Muscle of arm (tissue), 1 donor: ENCODE measurements at regions not wholly inside any gene's neighbourhood (a gene's known extent, or its start where the extent isn't known, plus 50 kb on each side); places are given as distances from the start of the nearest gene placed in this dataset.

Experiments
- DNase-seq: peaks from one replicate; pipeline ENCODE4 v3.0.0-alpha.2; 2013

GRCh38 chr16:76182041-76182635, 95.1 kb upstream of the CNTNAP4 start:
- peak; percentile 42 for DNase-seq

DNA sequence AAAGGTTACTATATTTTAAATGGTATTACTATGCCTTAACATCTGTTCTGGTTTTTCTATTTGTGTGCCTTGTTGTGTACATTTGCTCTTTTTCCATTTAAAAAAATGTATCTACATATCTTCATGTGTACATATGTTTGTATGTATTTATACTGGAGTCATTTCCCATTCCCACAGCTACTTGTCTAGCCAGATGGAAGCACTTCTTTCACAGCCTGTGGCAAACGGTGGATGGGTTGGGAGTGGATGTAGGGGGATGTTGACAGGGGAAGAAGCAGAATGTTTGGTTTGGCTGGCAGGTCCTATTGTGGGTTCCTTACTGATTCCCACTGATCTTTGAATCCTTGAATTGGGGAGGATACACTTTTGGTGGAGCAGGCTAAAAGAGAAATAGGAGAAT, 93.6 kb upstream of the CNTNAP4 start:
- DNase-seq, result no peak

GRCh38 chr16:76190057-76190456, 87.1 kb upstream of the CNTNAP4 start:
- no peak for DNase-seq

GRCh38 chr16:76190480-76190879, 86.7 kb upstream of the CNTNAP4 start:
- no peak for DNase-seq

- no peak for DNase-seq
These were observed 83.1 kb upstream of the CNTNAP4 start for GRCh38 chr16:76193906-76194615.

DNA sequence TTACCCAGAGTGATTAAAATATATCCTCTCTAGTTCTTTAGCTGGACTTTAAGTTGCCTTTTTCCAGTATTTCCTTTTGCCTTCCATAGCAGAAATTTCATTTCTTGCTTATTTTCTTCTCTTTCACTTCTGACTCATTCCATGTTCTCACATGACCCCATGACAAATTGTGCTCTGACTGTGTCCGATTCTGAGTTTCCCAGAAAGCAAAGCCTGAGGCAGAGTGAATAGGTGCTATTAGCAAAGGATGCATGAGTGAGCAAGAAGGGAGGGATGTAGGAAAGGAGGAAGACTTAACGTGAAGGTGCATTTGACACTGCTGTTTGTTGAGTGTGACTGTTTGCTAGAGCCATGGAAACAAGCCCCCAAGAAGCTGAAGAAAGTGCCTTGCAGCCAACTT, 82.6 kb upstream of the CNTNAP4 start:
- no peak for DNase-seq

GRCh38 chr16:76195056-76195455, 82.1 kb upstream of the CNTNAP4 start:
- DNase-seq, result no peak

- DNase-seq, result no peak
These were observed 81.6 kb upstream of the CNTNAP4 start for GRCh38 chr16:76195648-76196047.

DNA sequence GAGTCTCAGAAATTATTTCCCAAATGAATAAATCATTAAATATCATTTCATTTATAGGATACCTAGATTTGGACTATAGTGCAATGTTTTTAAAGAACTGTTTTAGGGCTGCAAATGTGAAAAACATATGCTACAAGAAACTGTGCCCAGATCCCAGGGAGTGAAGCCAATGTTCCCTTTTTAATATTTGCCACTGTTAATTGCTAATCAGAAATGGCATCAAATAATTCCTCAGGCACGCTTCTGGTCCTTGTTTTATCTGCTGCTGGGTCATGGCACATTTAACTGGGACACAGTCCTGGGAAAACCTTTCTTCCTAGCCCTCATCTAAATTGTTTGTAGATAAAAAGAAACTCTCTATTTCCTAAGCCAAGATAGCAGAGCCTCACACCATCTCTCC, 79.3 kb upstream of the CNTNAP4 start:
- no peak for DNase-seq

- no peak for DNase-seq
These were observed 77.5 kb upstream of the CNTNAP4 start for GRCh38 chr16:76199681-76200220.

GRCh38 chr16:76201385-76201784, 75.8 kb upstream of the CNTNAP4 start:
- no peak for DNase-seq

DNA sequence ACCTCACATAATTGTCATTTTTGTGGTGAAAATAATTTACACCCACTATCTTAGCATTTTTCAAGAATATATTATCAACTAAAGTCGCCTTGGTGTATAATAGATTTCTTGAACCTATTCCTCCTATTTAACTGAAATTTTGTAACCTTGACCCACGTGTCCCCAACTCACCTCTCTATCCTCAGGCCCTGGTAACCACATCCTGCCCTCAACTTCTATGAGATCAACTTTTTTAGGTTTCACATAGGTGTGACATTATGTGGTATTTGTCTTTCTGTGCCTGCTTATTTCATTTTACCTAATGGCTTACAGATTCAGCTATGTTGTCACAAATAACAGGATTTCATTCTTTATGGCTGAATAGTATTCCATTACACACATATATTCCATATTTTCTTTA, 73.0 kb upstream of the CNTNAP4 start:
- no peak for DNase-seq

- DNase-seq, result no peak
These were observed 69.9 kb upstream of the CNTNAP4 start for GRCh38 chr16:76207270-76207669.

- no peak for DNase-seq
These were observed 67.0 kb upstream of the CNTNAP4 start for GRCh38 chr16:76210157-76210556.

- DNase-seq, result peak; percentile 56
These were observed 63.3 kb upstream of the CNTNAP4 start for GRCh38 chr16:76213860-76214259.

DNA sequence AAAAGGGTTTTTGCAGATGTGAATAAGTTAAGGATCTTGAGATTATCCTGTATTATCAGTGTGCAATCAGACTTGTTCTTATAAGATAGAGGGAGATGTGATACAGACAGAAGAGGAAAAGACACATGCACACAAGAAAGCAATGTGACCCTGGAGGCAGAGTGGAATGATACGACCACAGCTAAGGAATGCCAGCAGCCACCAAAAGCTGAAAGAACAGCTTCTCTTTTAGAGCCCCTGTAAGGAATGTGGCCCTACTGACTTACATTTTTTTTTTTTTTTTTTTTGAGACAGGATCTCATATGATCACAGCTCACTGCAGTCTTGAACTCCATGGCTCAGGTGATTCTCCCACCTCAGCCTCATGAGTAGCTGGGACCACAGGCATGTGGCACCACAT, 62.3 kb upstream of the CNTNAP4 start:
- no peak for DNase-seq

DNA sequence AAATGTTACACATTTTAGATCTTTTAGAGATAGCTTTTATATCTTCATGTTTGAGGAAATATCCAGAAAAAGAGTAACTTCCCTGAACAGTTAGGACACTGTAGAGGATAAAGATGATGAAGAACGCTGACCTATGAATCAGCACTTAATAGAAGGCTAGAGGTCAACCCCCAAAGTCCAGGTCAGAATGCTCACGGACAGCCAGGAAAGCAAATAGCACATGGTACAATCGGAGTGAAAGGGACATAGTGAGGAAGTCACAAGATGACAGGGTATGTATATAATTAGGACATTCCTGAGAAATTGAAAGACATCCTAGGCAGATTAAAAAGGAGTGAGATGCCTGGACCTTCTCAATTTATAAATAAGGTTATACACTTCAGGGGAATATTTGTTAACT, 55.1 kb upstream of the CNTNAP4 start:
- DNase-seq, result no peak

DNA sequence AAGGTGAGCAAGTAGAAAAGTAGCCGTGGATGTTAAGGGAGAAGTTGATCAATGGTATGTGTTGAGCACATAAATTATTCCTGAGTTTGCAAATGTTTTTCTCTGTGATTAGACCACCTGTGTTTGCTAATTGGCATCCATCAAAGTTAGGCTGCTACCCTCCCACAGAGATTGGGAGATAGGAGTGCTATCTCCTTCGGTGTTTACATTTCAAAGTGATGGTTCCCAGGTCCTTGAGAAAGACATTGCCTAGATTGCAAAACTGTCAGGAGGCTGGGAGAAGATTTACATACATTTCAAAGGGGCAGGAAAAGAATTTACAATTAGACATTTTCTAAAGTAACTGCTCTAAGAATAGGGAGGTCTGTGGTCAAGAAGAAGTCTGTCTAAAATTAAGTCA, 54.3 kb upstream of the CNTNAP4 start:
- DNase-seq, result no peak

DNA sequence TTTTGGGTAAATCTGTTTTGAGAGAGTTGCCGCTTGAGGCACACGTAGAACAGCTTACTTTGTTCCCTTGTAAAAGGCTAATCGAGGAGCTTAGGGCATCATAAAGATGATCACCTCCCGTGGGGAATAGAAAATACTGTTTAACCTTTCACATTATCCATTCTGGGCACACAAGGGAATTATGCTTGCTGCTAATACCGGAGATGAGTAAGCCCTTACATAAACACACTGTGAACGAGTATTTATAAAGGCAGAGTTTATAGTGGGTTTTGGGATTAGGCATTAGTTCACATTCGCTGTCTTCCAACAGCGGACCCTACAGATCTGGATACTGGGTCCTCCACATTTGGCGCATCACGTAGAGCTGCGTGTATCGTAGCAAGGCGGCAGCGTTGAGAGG, 51.2 kb upstream of the CNTNAP4 start:
- DNase-seq, result no peak

DNA sequence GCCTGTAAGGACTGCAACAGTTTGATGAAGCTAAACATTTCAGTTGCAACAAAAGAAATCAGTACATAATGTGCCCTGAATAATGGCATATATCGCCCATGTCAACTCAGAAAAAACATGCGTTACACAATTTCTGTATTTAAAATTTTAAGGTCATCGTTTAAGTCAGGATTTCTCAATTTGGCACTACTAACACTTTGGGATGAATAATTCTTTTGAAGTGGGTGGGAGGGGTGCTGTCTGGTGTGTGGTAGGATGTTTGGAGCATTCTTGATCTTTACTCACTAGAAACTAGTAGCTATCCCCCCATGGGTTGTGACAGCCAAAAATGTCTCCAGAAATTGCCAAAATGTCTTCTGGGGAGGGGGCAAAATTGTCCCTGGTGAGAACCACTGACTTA, 50.7 kb upstream of the CNTNAP4 start:
- no peak for DNase-seq
